Stimulated activated CD4-positive, alpha-beta T cell treated with anti-CD3 and anti-CD28 coated beads, Interleukin-4, amount 100 ng/mL, for 4 hours (primary cell): ENCODE measurements at regions not wholly inside any gene's neighbourhood (a gene's known extent, or its start where the extent isn't known, plus 50 kb on each side); places are given as distances from the start of the nearest gene placed in this dataset.

Experiments
- DNase-seq, 2 experiments: peaks; one replicate each; pipeline ENCODE4 v3.0.0-alpha.2; 2020

GRCh38 chrY:21295206-21295605 is 215.9 kb upstream of the RBMY1B start:
- no peak for DNase-seq

- DNase-seq: no peak
Measured at GRCh38 chrY:21302278-21302677, 208.9 kb upstream of the RBMY1B start.

- no peak for DNase-seq
Measured at GRCh38 chrY:21315366-21315765, 195.8 kb upstream of the RBMY1B start.
